Activated CD4-positive, CD25-positive, alpha-beta regulatory T cell treated with anti-CD3 and anti-CD28 coated beads, Interleukin-2, amount 50 U/mL, for 24 hours (primary cell): ENCODE measurements at regions not wholly inside any gene's neighbourhood (a gene's known extent, or its start where the extent isn't known, plus 50 kb on each side); places are given as distances from the start of the nearest gene placed in this dataset.
"Not testable (repeated sequence)": the region's sequence is repeated elsewhere in the genome, so short reads cannot be mapped to it uniquely, and the experiment has no call there.

Source experiments
- ATAC-seq, 2 donors: fragments of 150-1000 bp; cut with Tn5 transposase; one replicate each; pipeline ENCODE4 v1.10.0; 2021; ENCODE audit warnings: mild to moderate bottlenecking in 1 of 2, moderate library complexity in 1 of 2

- no peak for ATAC-seq
These were observed 2004.6 kb upstream of the WWC1 start for GRCh38 chr5:166286832-166287231.

GRCh38 chr5:166287866-166288265 is 2003.6 kb upstream of the WWC1 start:
- ATAC-seq = no peak

GRCh38 chr5:166291800-166292199 is 1999.6 kb upstream of the WWC1 start:
- ATAC-seq = not testable (repeated sequence)

- ATAC-seq = no peak
These were observed 1997.6 kb upstream of the WWC1 start for GRCh38 chr5:166293892-166294291.

- no peak for ATAC-seq
These were observed 1989.3 kb upstream of the WWC1 start for GRCh38 chr5:166302166-166302565.

GRCh38 chr5:166317425-166317824 is 1974.0 kb upstream of the WWC1 start:
- ATAC-seq = no peak

GRCh38 chr5:166320920-166321480 is 1970.4 kb upstream of the WWC1 start:
- no peak for ATAC-seq

GRCh38 chr5:166324372-166324771 is 1967.1 kb upstream of the WWC1 start:
- ATAC-seq = no peak

- no peak for ATAC-seq
These were observed 1962.2 kb upstream of the WWC1 start for GRCh38 chr5:166329149-166329800.

- no peak for ATAC-seq
These were observed 1961.4 kb upstream of the WWC1 start for GRCh38 chr5:166330036-166330435.

- no peak for ATAC-seq
These were observed 1959.9 kb upstream of the WWC1 start for GRCh38 chr5:166331521-166331920.

GRCh38 chr5:166338801-166339200 is 1952.6 kb upstream of the WWC1 start:
- ATAC-seq = no peak

GRCh38 chr5:166340039-166340438 is 1951.4 kb upstream of the WWC1 start:
- no peak for ATAC-seq

- no peak for ATAC-seq
These were observed 1949.6 kb upstream of the WWC1 start for GRCh38 chr5:166341740-166342337.

GRCh38 chr5:166342402-166342801 is 1949.0 kb upstream of the WWC1 start:
- no peak for ATAC-seq

GRCh38 chr5:166346726-166347374 is 1944.6 kb upstream of the WWC1 start:
- no peak for ATAC-seq

- no peak for ATAC-seq
These were observed 1942.4 kb upstream of the WWC1 start for GRCh38 chr5:166349046-166349445.

GRCh38 chr5:166353580-166353979 is 1937.9 kb upstream of the WWC1 start:
- ATAC-seq = no peak

- ATAC-seq = no peak
These were observed 1937.1 kb upstream of the WWC1 start for GRCh38 chr5:166354332-166354731.

- no peak for ATAC-seq
These were observed 1935.3 kb upstream of the WWC1 start for GRCh38 chr5:166356096-166356495.

- ATAC-seq = no peak
These were observed 1933.2 kb upstream of the WWC1 start for GRCh38 chr5:166358127-166358830.

- no peak for ATAC-seq
These were observed 1928.2 kb upstream of the WWC1 start for GRCh38 chr5:166363087-166363760.

GRCh38 chr5:166365164-166365563 is 1926.3 kb upstream of the WWC1 start:
- ATAC-seq = no peak
